T-cell (primary cell): ENCODE measurements at regions not wholly inside any gene's neighbourhood (a gene's known extent, or its start where the extent isn't known, plus 50 kb on each side); places are given as distances from the start of the nearest gene placed in this dataset.
"Not testable (repeated sequence)": the region's sequence is repeated elsewhere in the genome, so short reads cannot be mapped to it uniquely, and the experiment has no call there.

Source experiments
- ATAC-seq, 4 experiments: fragments of 200-7000 bp in 3 of 4; fragments of 150-1000 bp in 1 of 4; cut with Tn5 transposase; replicated peaks in 1 of 4; 1 replicate in 3 of 4; 2 replicates in 1 of 4; pipeline ENCODE4 v1.10.0; 2021; ENCODE audit warnings: moderate library complexity in 3 of 4, mild to moderate bottlenecking in 2 of 4, moderate number of reproducible peaks in 1 of 4
- CTCF ChIA-PET, 2 donors: fragments of 300-600 bp; sonication (Branson Sonifier 250); formaldehyde crosslinking; loops; one replicate each; lab custom pipeline; 2022; ENCODE audit warnings: antibody characterized with exemption in 2 of 2; lab: Charles Lee
- POLR2A ChIA-PET, 2 donors: fragments of 300-600 bp; sonication (Branson Sonifier 250); formaldehyde crosslinking; loops; one replicate each; lab custom pipeline; 2022; ENCODE audit warnings: antibody characterized with exemption in 2 of 2; lab: Charles Lee
- DNase-seq, 35 experiments: peaks; one replicate each; pipeline versions ENCODE4 v3.0.0 to v3.0.0-alpha.2; 2013 to 2023
- H3K27ac ChIP-seq: one replicate; pipeline ENCODE4 v1.5.1; 2013; ENCODE audit warnings: low read length
- H3K27me3 ChIP-seq, 2 experiments: replicated peaks in 1 of 2; 1 replicate in 1 of 2; 2 replicates in 1 of 2; pipeline versions ENCODE4 v1.6.1 to v1.7.0; 2013; ENCODE audit warnings: low read length in 1 of 2, mixed read lengths in 1 of 2; ENCODE audit not compliant: control insufficient read depth in 2 of 2, insufficient read depth in 2 of 2; ENCODE audit errors: extremely low read depth in 1 of 2
- H3K36me3 ChIP-seq, 2 donors: 1 replicate in 1 of 2; 2 replicates in 1 of 2; pipeline versions ENCODE4 v1.6.1 to v1.7.0; 2013; ENCODE audit warnings: low read length in 1 of 2; ENCODE audit not compliant: control insufficient read depth in 2 of 2, insufficient read depth in 1 of 2; ENCODE audit errors: extremely low read depth in 1 of 2
- H3K4me1 ChIP-seq, 2 experiments: 1 replicate in 1 of 2; 2 replicates in 1 of 2; pipeline versions ENCODE4 v1.6.1 to v1.7.0; 2013; ENCODE audit warnings: low read length in 2 of 2, mixed read lengths in 1 of 2; ENCODE audit not compliant: insufficient read depth in 2 of 2, control insufficient read depth in 1 of 2; ENCODE audit errors: extremely low read depth in 1 of 2
- H3K4me3 ChIP-seq, 2 donors: 1 replicate in 1 of 2; 2 replicates in 1 of 2; pipeline versions ENCODE4 v1.5.1 to v1.7.0; 2013; ENCODE audit warnings: mild to moderate bottlenecking in 2 of 2, low read length in 1 of 2, moderate library complexity in 1 of 2; ENCODE audit not compliant: control insufficient read depth in 1 of 2; ENCODE audit errors: extremely low read depth in 1 of 2
- H3K9me3 ChIP-seq: 2 replicates; pipeline ENCODE4 v1.7.0; 2013
- H3K27ac Mint-ChIP-seq, 2 donors: one replicate each; pipeline ENCODE4 v1.8.0; 2020 to 2021; ENCODE audit warnings: mild to moderate bottlenecking in 2 of 2, mixed read lengths in 2 of 2
- H3K27me3 Mint-ChIP-seq, 2 donors: one replicate each; pipeline ENCODE4 v1.8.0; 2021 to 2022; ENCODE audit warnings: mixed read lengths in 2 of 2
- H3K36me3 Mint-ChIP-seq: one replicate; pipeline ENCODE4 v1.8.0; 2021; ENCODE audit warnings: mixed read lengths
- H3K4me1 Mint-ChIP-seq, 3 donors: one replicate each; pipeline ENCODE4 v1.8.0; 2020 to 2022; ENCODE audit warnings: mixed read lengths in 3 of 3, mild to moderate bottlenecking in 1 of 3
- H3K4me3 Mint-ChIP-seq, 3 donors: one replicate each; pipeline ENCODE4 v1.8.0; 2020 to 2022; ENCODE audit warnings: mild to moderate bottlenecking in 3 of 3, mixed read lengths in 3 of 3, moderate library complexity in 3 of 3
- H3K9me3 Mint-ChIP-seq, 3 donors: one replicate each; pipeline ENCODE4 v1.8.0; 2020 to 2022; ENCODE audit warnings: mixed read lengths in 3 of 3
- WGBS: methylation state at CpG from one replicate; pipeline ENCODE4 v1.1.5; 2013; ENCODE audit warnings: missing lambda C conversion rate; ENCODE audit not compliant: insufficient coverage; 5-methylcytosine and 5-hydroxymethylcytosine counted together

GRCh38 chr15:22599526-22600320, 141.0 kb downstream of the GOLGA6L22 start:
- H3K9me3 Mint-ChIP-seq, H3K4me3 ChIP-seq, CTCF ChIA-PET, H3K4me3 Mint-ChIP-seq, H3K27me3 Mint-ChIP-seq, H3K27me3 ChIP-seq, POLR2A ChIA-PET, H3K36me3 ChIP-seq, H3K4me1 ChIP-seq, H3K27ac ChIP-seq, ATAC-seq, H3K27ac Mint-ChIP-seq, DNase-seq, H3K36me3 Mint-ChIP-seq, H3K9me3 ChIP-seq, H3K4me1 Mint-ChIP-seq: not testable (repeated sequence)
- WGBS = 89% methylated on average over 7 of the region's 30 CpGs

- POLR2A ChIA-PET, ATAC-seq, H3K27ac ChIP-seq, H3K4me1 ChIP-seq, H3K9me3 Mint-ChIP-seq, CTCF ChIA-PET, H3K27me3 Mint-ChIP-seq, DNase-seq, H3K4me3 Mint-ChIP-seq, H3K9me3 ChIP-seq, H3K27ac Mint-ChIP-seq, H3K4me1 Mint-ChIP-seq, H3K36me3 ChIP-seq, H3K36me3 Mint-ChIP-seq, H3K27me3 ChIP-seq, H3K4me3 ChIP-seq: not testable (repeated sequence)
- 92% methylated on average over 2 of the region's 9 CpGs for WGBS
Measured at GRCh38 chr15:22616976-22617375, 158.3 kb downstream of the GOLGA6L22 start.

- POLR2A ChIA-PET, H3K36me3 Mint-ChIP-seq, H3K4me1 ChIP-seq, H3K27ac Mint-ChIP-seq, ATAC-seq, CTCF ChIA-PET, H3K4me3 Mint-ChIP-seq, H3K9me3 ChIP-seq, H3K36me3 ChIP-seq, H3K9me3 Mint-ChIP-seq, DNase-seq, H3K27me3 ChIP-seq, H3K27me3 Mint-ChIP-seq, H3K4me3 ChIP-seq, H3K27ac ChIP-seq, H3K4me1 Mint-ChIP-seq: not testable (repeated sequence)
- no CpG with 5 or more reads among the region's 3 CpGs for WGBS
Measured at GRCh38 chr15:22631789-22632188, 154.7 kb upstream of the NIPA1 start.

GRCh38 chr15:22639983-22640382, 146.5 kb upstream of the NIPA1 start:
- DNase-seq, H3K27me3 ChIP-seq, POLR2A ChIA-PET, H3K4me1 ChIP-seq, H3K27ac Mint-ChIP-seq, H3K4me1 Mint-ChIP-seq, H3K9me3 Mint-ChIP-seq, CTCF ChIA-PET, H3K4me3 Mint-ChIP-seq, H3K36me3 Mint-ChIP-seq, H3K4me3 ChIP-seq, H3K36me3 ChIP-seq, H3K9me3 ChIP-seq, ATAC-seq, H3K27ac ChIP-seq: not testable (repeated sequence)
- no CpG with 5 or more reads among the region's 2 CpGs for WGBS
- peaks cover 8 to 16% of the 10 kb centered on the region in 2 donors for H3K27me3 Mint-ChIP-seq

- H3K36me3 Mint-ChIP-seq, DNase-seq, H3K4me1 Mint-ChIP-seq, H3K9me3 ChIP-seq, CTCF ChIA-PET, H3K36me3 ChIP-seq, POLR2A ChIA-PET, H3K4me3 Mint-ChIP-seq, H3K27me3 ChIP-seq, H3K27me3 Mint-ChIP-seq, H3K27ac ChIP-seq, H3K4me3 ChIP-seq, H3K9me3 Mint-ChIP-seq, H3K27ac Mint-ChIP-seq, H3K4me1 ChIP-seq, ATAC-seq: not testable (repeated sequence)
- WGBS = no CpG with 5 or more reads among the region's 4 CpGs
Measured at GRCh38 chr15:22649458-22649857, 137.0 kb upstream of the NIPA1 start.

- H3K27ac ChIP-seq, POLR2A ChIA-PET, H3K9me3 Mint-ChIP-seq, H3K27me3 ChIP-seq, H3K4me3 Mint-ChIP-seq, H3K4me3 ChIP-seq, CTCF ChIA-PET, H3K4me1 ChIP-seq, DNase-seq, H3K4me1 Mint-ChIP-seq, H3K27me3 Mint-ChIP-seq, ATAC-seq, H3K9me3 ChIP-seq, H3K36me3 ChIP-seq, H3K27ac Mint-ChIP-seq, H3K36me3 Mint-ChIP-seq: not testable (repeated sequence)
- no CpG with 5 or more reads among the region's 2 CpGs for WGBS
Measured at GRCh38 chr15:22651179-22651578, 135.3 kb upstream of the NIPA1 start.
